Kidney (tissue), 13 donors: ENCODE measurements at regions not wholly inside any gene's neighbourhood (a gene's known extent, or its start where the extent isn't known, plus 50 kb on each side); places are given as distances from the start of the nearest gene placed in this dataset.
A peak's percentile ranks its signal among the peaks of the same experiment; 100 is the strongest.

Experiments
- DNase-seq, 5 donors: peaks; one replicate each; pipeline ENCODE4 v3.0.0-alpha.2; 2013 to 2020
- FAIRE-seq: peaks from 2 replicates; lab custom pipeline; 2012; peaks lifted over from hg19 to GRCh38; lab: Jason Lieb, UNC
- H3K27ac ChIP-seq, 2 donors: one replicate each; pipeline ENCODE4 v1.7.0; 2013; ENCODE audit warnings: low read depth in 2 of 2, low read length in 2 of 2, inconsistent platforms in 1 of 2
- H3K27me3 ChIP-seq: one replicate; pipeline ENCODE4 v1.7.1; 2013; ENCODE audit warnings: low read length, inconsistent platforms; ENCODE audit not compliant: control insufficient read depth, insufficient read depth
- H3K36me3 ChIP-seq, 3 donors: one replicate each; pipeline versions ENCODE4 v1.7.0 to v1.7.1; 2013; ENCODE audit warnings: low read length in 3 of 3, control low read depth in 1 of 3, inconsistent platforms in 1 of 3; ENCODE audit not compliant: insufficient read depth in 3 of 3, control insufficient read depth in 2 of 3
- H3K4me1 ChIP-seq, 3 donors: one replicate each; pipeline versions ENCODE4 v1.7.0 to v1.7.1; 2013; ENCODE audit warnings: low read length in 3 of 3, inconsistent platforms in 1 of 3, low read depth in 1 of 3; ENCODE audit not compliant: control insufficient read depth in 2 of 3, insufficient read depth in 2 of 3
- H3K4me3 ChIP-seq, 3 donors: one replicate each; pipeline versions ENCODE4 v1.7.0 to v1.8.1; 2013; ENCODE audit warnings: low read length in 3 of 3, control low read depth in 1 of 3, inconsistent platforms in 1 of 3
- H3K9ac ChIP-seq, 3 donors: one replicate each; pipeline versions ENCODE4 v1.7.0 to v1.7.1; 2013; ENCODE audit warnings: low read length in 3 of 3, control low read depth in 1 of 3, inconsistent platforms in 1 of 3
- H3K9me3 ChIP-seq, 3 donors: one replicate each; pipeline versions ENCODE4 v1.7.0 to v1.7.1; 2013; ENCODE audit warnings: low read length in 3 of 3, control low read depth in 1 of 3, inconsistent platforms in 1 of 3; ENCODE audit not compliant: control insufficient read depth in 2 of 3, insufficient read depth in 1 of 3
- CTCF ChIP-seq: IDR thresholded peaks from 3 replicates; pipeline ENCODE4 v1.5.1; 2012; ENCODE audit warnings: mild to moderate bottlenecking, moderate library complexity, borderline replicate concordance; ENCODE audit not compliant: insufficient read depth; ENCODE audit errors: extremely low read depth
- intact Hi-C: fragments of 100-400 bp; cut with DNase I; formaldehyde crosslinking; loops from one replicate; pipeline ENCODE4 v1.11.1; 2022
- donor health status: control.
- donor health status: control.
- donor health status: control.
- donor health status: control.
- donor health status: control.
- donor health status: DM: yes; HTN: yes; CAD: no.
- donor health status: Normal renal cell carcinoma (clear cell type).

GRCh38 chr11:92364177-92364576, 139.6 kb downstream of the FAT3 start:
- Histone ChIP-seq H3K36me3 (no peaks in the 10 kb centered on the region), H3K4me3 (no peak overlapping the region), H3K4me1 (no peaks in the 10 kb centered on the region), H3K9ac (no peak overlapping the region), H3K27ac (no peak overlapping the region), H3K9me3 (no peaks in the 10 kb centered on the region), H3K27me3 (no peaks in the 10 kb centered on the region)
- TF ChIP-seq CTCF: no peak
- FAIRE-seq (no peak), DNase-seq (no peak)
- intact Hi-C loops: no loop called here

- intact Hi-C loops: no loop called here
- DNase-seq (peak in 1 of 5 donors; percentile 28), FAIRE-seq (no peak)
- Histone ChIP-seq H3K9me3 (no peaks in the 10 kb centered on the region), H3K4me1 (no peaks in the 10 kb centered on the region), H3K27ac (no peak overlapping the region), H3K9ac (no peak overlapping the region), H3K4me3 (no peak overlapping the region), H3K36me3 (no peaks in the 10 kb centered on the region), H3K27me3 (no peaks in the 10 kb centered on the region)
- TF ChIP-seq CTCF: no peak
Observed at GRCh38 chr11:92376146-92376599, 151.6 kb downstream of the FAT3 start.

- no peak overlapping the region for H3K27ac ChIP-seq
- no peaks in the 10 kb centered on the region for H3K4me1 ChIP-seq
- H3K27me3 ChIP-seq: no peaks in the 10 kb centered on the region
- no peaks in the 10 kb centered on the region for H3K36me3 ChIP-seq
- no peak overlapping the region for H3K9ac ChIP-seq
- no peak overlapping the region for H3K4me3 ChIP-seq
- no peaks in the 10 kb centered on the region for H3K9me3 ChIP-seq
- no peak for TF ChIP-seq CTCF
- no peak for DNase-seq
- intact Hi-C loops: no loop called here
- FAIRE-seq: no peak
Observed at GRCh38 chr11:92376680-92377079, 152.1 kb downstream of the FAT3 start.

- no peak overlapping the region for H3K27ac ChIP-seq
- no peaks in the 10 kb centered on the region for H3K9me3 ChIP-seq
- DNase-seq (no peak), FAIRE-seq (no peak)
- no peaks in the 10 kb centered on the region for H3K36me3 ChIP-seq
- H3K4me1 ChIP-seq: peaks cover 0 to 7% (median 0%) of the 10 kb centered on the region in 3 donors
- H3K9ac ChIP-seq: no peak overlapping the region
- TF ChIP-seq CTCF: no peak
- intact Hi-C loops: no loop called here
- H3K27me3 ChIP-seq: no peaks in the 10 kb centered on the region
- H3K4me3 ChIP-seq: no peak overlapping the region
Observed at GRCh38 chr11:92380882-92381281, 156.3 kb downstream of the FAT3 start.
